B cell (primary cell): ENCODE measurements at regions not wholly inside any gene's neighbourhood (a gene's known extent, or its start where the extent isn't known, plus 50 kb on each side); places are given as distances from the start of the nearest gene placed in this dataset.
"Not testable (repeated sequence)": the region's sequence is repeated elsewhere in the genome, so short reads cannot be mapped to it uniquely, and the experiment has no call there.

Experiments used
- CTCF ChIP-seq: fragments of 200-600 bp; IDR thresholded peaks from one replicate; pipeline ENCODE4 v1.8.0; 2022; ENCODE audit warnings: antibody characterized with exemption, mild to moderate bottlenecking
- EZH2 ChIP-seq: IDR thresholded peaks from 2 replicates; pipeline ENCODE4 v1.6.1; 2012; ENCODE audit warnings: borderline replicate concordance, low read depth, mild to moderate bottlenecking, moderate library complexity, low read length; ENCODE audit not compliant: insufficient read depth, poor library complexity, severe bottlenecking

GRCh38 chr13:63218596-63218995, 1802.9 kb upstream of the PCDH20 start:
- TF ChIP-seq CTCF, EZH2: not testable (repeated sequence)
